HG03066 (cell line): ENCODE measurements at regions not wholly inside any gene's neighbourhood (a gene's known extent, or its start where the extent isn't known, plus 50 kb on each side); places are given as distances from the start of the nearest gene placed in this dataset.
A peak's percentile ranks its signal among the peaks of the same experiment; 100 is the strongest.
"Not testable (repeated sequence)": the region's sequence is repeated elsewhere in the genome, so short reads cannot be mapped to it uniquely, and the experiment has no call there.

ENCODE experiments used
- ATAC-seq: cut with Tn5 transposase; IDR thresholded peaks from one replicate; pipeline ENCODE4 v1.9.1; 2021; ENCODE audit warnings: low read depth; ENCODE audit not compliant: unreplicated experiment

- ATAC-seq, result no peak
These were observed 482.0 kb downstream of the DMRT2 start for GRCh38 chr9:1532171-1532570.

DNA sequence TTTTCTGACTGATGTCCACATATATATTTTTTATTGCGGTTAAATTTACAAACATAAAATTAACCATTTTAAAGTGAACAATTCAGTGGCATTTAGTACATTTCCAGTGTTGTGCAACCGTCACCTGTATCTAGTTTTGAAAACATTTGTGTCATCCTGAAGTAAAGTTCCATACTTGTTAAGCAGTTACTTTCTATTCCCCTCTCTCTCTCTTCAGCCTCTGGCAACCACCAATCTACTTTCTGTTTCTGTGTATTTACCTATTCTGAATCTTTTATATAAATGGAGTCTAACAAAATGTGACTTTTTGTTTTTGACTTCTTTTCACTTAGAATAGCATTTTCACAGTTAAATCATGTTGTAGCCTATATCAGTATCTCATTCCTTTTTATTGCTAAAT, 480.1 kb upstream of the SMARCA2 start:
- no peak for ATAC-seq

GRCh38 chr9:1535599-1535998, 479.5 kb upstream of the SMARCA2 start:
- ATAC-seq, result no peak

GRCh38 chr9:1536522-1537170, 478.5 kb upstream of the SMARCA2 start:
- peak; percentile 59 for ATAC-seq

- ATAC-seq, result no peak
These were observed 476.8 kb upstream of the SMARCA2 start for GRCh38 chr9:1538301-1538700.

- ATAC-seq, result no peak
These were observed 475.9 kb upstream of the SMARCA2 start for GRCh38 chr9:1539216-1539615.

DNA sequence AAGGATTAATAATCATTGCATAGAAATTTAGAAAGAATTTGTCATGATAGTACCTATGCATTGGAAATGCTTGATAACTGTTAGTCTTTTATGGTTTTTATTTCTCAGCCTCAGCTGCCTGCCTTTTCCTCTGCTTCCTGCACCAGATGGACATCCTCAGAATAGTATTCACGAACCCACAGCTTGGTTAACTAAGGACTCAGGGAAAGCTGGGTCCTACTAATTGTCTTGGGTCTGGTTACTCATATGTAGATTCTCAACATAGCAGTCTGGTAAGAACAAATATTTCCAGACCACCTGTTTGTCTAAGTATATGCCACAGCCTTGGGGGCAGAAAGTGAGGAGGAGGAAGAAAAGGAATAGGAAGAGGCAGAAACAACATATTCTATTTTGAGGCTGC, 464.5 kb upstream of the SMARCA2 start:
- ATAC-seq, result no peak

DNA sequence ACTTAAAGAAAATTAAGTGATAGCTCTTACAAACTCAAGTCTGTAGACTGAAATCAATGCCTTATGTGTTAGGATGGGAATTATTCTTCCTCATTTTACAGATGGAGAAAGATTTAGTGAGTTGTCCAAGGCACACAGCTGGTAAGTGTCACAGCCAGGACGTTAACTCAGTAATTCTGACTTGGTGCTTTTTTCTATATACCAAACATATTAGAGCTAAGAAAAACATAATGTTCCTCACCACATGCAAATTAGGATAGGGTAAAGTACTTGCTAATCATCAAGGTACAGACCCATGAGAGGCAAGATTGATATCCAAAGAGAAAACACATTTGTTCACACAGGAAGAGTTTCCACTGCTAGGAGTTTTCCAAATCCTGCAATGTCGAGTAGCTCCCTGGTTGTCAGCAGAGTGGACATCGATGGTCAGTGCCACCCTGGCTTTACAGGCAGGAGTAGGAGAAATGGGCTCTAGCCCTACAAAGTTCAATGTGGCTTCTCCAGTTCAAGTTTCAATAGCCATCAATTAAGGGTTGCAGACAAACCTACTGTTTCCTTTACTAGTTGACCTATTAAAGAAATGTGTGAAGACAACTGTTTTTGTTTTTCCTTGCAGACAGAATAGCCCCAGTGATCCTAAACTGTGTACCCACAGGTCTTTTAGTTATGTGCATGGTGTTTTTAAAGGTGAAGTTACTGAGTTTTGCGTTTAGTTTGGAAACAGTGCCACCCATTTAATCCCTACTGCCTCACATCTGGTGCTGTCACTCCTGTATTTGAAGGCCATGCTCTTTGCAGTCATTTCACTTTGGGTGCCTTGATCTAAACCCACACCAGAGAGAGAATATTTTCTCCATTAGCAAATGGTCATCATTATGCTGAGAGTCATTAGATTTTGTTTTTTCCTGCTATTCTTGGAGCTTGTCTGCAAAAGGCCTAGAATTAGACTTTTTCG, 460.8 kb upstream of the SMARCA2 start:
- peak; percentile 67 for ATAC-seq

GRCh38 chr9:1558666-1559065, 456.5 kb upstream of the SMARCA2 start:
- ATAC-seq, result not testable (repeated sequence)

- ATAC-seq, result no peak
These were observed 439.2 kb upstream of the SMARCA2 start for GRCh38 chr9:1575939-1576338.

DNA sequence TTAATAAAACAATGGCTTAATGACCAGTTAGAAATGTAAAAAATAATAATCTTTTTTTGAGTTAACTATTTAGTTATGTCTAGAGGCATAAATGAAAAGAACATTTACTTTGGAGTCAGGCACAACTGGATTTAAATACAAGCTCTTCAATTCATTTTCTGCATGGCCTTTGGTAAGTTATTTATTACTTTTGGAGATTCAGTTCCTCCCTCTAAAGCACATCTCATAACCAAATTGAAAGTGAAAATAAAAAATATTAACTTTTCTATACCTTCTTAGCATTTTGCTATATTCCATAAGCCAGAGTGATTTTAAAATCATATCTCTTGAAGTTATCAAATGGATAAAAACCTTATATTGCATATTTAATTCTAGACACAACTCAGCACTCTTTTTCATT, 434.9 kb upstream of the SMARCA2 start:
- peak; percentile 87 for ATAC-seq

DNA sequence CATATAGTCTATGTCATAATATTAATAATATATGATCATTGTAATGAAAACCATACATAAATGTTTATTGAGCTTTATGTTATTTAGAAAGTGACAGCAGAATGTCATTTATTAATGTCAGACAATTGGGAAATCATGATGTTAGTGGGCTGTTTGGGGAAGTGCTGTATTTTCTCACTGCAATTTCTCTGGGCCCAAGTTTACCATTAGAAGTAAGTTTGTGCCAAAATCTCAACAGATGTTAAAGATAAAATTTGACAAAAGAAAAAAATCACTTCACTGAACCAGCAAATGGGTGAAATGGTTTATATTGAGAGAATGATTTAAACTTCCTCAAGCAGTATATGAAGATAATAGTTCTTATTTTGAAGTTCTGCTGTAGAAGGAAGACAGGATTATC, 433.2 kb upstream of the SMARCA2 start:
- ATAC-seq, result no peak

DNA sequence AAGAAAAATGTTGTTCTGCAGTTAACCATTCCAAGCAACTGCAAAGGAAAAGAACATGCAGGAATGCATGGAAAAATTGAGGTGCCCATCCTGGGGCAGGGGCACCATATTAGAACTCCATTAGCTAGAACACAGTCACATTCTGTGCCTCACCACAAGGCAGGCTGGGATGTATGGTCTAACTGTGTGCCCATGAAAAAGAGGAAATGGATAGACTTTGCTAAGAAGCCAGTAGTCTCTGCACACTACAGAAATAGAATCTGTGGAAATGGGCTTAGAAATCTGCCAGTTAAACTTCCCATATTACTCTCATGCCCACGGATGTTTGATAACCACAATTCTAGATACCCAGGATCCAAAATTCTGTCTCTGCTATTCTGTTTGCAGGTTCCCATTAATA, 423.8 kb upstream of the SMARCA2 start:
- no peak for ATAC-seq

DNA sequence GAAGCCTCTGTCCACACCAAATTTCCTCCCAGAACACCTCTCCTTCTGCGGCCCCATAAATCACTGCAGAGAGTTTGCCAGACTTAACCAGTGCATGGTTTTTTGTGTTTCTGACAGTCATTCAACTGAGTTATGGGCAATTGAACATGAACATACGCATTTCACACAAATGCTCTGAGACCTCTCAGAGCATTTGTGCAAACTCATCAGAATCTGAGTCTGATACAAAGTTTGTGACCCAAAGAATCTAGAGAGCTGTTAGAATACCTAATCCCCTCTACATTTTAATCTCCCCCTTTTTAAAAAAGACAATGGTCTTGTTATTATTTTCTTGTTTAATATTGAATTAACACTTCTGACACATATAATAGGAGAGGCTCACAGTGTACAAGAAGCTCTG, 416.9 kb upstream of the SMARCA2 start:
- no peak for ATAC-seq

- no peak for ATAC-seq
These were observed 415.2 kb upstream of the SMARCA2 start for GRCh38 chr9:1599961-1600360.

GRCh38 chr9:1604942-1605560, 410.1 kb upstream of the SMARCA2 start:
- ATAC-seq, result peak; percentile 93

DNA sequence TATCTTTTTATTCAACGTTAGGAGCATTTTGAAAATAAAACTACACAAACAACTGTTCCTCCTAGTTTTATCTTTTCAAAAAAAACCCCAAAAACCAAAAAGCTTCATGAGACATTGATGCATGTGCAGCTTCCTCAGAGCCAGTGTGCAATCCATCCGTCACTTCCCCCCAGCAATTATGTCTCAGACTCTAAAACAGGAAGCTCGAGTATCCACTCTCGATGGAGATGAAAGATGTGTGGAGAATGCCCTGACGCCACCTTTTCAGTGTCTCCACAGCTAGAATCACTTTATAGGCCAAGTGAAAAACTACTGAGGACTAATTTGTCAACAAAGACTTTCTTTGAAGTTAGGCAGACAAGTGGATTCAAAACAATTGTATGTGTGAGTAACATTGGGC, 408.9 kb upstream of the SMARCA2 start:
- ATAC-seq, result no peak

DNA sequence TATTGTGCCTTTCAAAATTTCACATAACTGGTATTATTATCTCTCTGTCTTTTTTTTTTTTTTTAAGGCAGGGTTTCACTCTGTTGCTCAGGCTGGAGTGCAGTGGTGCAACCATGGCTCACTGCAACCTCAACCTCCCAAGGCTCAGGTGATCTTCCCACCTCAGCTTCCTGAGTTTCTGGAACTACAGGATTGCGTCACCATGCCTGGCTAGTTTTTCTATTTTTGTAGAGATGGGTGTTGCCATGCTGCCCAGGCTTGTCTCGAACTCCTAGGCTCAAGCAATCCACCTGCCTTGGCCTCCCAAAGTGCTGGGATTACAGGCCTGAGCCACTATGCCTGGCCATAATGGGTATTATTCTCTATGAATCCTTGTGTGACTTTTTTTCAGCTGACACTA, 402.3 kb upstream of the SMARCA2 start:
- ATAC-seq, result no peak

- no peak for ATAC-seq
These were observed 397.7 kb upstream of the SMARCA2 start for GRCh38 chr9:1617419-1617818.

DNA sequence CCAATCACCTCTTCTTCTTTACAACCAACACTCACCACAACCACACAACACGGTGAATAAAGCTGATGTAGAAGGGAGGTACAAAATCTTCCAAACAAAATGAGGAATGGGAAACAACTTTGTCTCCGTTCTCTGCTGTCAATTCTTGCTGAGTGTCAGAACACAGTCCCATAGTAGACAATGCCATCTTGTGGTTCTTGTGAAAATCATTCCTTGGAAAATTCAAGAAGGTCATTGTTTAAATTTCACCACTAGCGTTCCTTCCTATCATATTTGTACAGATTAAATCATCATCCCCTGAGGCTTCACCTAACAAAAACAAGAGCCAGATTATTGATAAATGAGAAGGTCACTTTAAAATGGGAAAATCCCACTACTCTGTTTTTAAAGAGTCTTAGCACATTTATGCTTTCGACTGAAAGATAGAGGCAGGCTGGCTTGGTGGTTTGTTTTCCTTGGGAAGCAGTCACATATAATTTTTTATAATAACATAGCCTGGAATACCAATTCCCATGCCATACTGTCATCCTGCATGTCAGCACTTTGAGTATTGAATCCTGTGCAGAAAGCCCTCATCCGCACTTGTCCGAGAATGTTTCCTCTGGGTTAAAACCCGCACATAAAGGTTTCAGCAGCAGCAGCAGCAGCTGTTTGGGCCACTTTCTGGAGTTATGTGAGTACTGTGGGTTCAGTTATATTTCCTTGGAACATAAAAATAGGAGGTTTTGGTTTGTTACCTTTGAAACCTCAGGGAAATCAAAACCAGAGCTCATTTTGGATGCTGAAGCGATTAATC, 395.0 kb upstream of the SMARCA2 start:
- no peak for ATAC-seq

DNA sequence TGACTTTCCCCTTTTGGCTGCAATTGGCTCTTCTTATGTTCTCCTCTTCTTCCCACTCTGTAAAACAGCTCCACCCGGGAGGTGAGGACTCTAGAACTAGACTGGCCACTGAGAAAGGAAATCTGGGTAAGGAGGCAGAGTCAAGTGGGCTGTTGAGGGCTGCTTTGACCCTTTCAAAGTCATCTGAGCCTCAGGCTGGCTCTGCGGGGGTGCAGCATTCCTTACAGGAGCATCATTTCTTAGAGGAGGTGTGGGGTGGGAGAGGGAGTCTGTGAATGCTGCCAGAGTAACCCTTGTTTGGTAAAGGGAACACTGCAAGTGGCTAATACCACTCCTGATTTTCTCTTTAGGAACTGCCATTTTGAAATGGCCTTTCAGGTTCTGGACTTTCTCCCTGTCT, 377.7 kb upstream of the SMARCA2 start:
- no peak for ATAC-seq
